ENCODE measurements at regions not wholly inside any gene's neighbourhood (a gene's known extent, or its start where the extent isn't known, plus 50 kb on each side); places are given as distances from the start of the nearest gene placed in this dataset.

DNA sequence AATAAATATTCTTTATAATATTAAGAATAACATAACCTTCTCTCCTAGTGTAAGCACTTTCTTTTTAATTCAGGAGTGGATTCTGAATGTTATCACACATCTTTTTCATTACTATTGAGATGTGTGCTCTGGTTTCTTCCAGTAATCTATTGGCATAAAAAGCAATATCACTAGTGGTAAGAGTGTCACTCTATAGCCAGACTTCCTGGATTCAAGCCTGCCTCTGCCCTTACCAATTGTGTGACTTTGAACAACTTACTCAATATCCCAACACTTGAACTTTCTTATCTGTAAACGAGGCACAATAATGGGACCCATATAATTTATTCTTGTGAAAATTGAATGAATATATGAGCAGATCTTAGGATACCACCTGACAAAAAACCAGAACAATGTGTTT lies 71.0 kb downstream of the SEM1 start:
- DNase-seq (ENCODE audit: low read depth, low spot score): no peak
- POLR2A ChIA-PET: no interaction called here
- Histone ChIP-seq H3K27me3 (ENCODE audit: control insufficient read depth, insufficient read depth, low read length) (no peaks in the 10 kb centered on the region), H3K4me3 (ENCODE audit: low read depth, low read length) (no peak overlapping the region), H3K9me3 (ENCODE audit: control insufficient read depth, insufficient read depth, low read length) (no peaks in the 10 kb centered on the region), H3K27ac (ENCODE audit: low read depth, low read length) (no peak overlapping the region)
- CTCF ChIA-PET: no interaction called here
- TF ChIP-seq, protein P1, sequence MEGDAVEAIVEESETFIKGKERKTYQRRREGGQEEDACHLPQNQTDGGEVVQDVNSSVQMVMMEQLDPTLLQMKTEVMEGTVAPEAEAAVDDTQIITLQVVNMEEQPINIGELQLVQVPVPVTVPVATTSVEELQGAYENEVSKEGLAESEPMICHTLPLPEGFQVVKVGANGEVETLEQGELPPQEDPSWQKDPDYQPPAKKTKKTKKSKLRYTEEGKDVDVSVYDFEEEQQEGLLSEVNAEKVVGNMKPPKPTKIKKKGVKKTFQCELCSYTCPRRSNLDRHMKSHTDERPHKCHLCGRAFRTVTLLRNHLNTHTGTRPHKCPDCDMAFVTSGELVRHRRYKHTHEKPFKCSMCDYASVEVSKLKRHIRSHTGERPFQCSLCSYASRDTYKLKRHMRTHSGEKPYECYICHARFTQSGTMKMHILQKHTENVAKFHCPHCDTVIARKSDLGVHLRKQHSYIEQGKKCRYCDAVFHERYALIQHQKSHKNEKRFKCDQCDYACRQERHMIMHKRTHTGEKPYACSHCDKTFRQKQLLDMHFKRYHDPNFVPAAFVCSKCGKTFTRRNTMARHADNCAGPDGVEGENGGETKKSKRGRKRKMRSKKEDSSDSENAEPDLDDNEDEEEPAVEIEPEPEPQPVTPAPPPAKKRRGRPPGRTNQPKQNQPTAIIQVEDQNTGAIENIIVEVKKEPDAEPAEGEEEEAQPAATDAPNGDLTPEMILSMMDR (IDR thresholded peaks at IDR 0.05; ENCODE audit: low read depth, low read length): no peak

DNA sequence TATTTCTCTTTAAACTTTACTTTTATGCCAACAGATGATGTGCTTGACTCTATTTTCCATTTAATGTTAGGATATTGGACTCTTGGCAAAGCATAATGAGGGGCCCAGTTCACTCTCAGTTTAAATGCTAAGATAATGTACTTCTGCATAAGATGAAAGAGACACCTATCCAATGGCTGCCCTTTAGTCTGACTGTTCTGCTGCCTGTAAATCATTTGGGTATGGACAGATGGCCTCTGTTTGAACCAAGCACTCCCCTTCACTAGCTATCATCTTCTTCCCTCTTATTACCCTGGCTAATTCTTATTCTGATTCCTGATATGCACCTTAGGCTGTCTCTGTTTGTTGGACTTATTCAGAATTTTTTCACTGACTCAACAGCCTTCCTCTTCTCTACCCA lies 72.1 kb downstream of the SEM1 start:
- H3K27ac ChIP-seq (ENCODE audit: low read depth, low read length): no peak overlapping the region
- no peaks in the 10 kb centered on the region for H3K27me3 ChIP-seq (ENCODE audit: control insufficient read depth, insufficient read depth, low read length)
- DNase-seq (ENCODE audit: low read depth, low spot score): no peak
- TF ChIP-seq, protein P1 (IDR thresholded peaks at IDR 0.05; ENCODE audit: low read depth, low read length): no peak
- no peak overlapping the region for H3K4me3 ChIP-seq (ENCODE audit: low read depth, low read length)
- ChIA-PET CTCF (no interaction called here), POLR2A (no interaction called here)
- no peaks in the 10 kb centered on the region for H3K9me3 ChIP-seq (ENCODE audit: control insufficient read depth, insufficient read depth, low read length)

DNA sequence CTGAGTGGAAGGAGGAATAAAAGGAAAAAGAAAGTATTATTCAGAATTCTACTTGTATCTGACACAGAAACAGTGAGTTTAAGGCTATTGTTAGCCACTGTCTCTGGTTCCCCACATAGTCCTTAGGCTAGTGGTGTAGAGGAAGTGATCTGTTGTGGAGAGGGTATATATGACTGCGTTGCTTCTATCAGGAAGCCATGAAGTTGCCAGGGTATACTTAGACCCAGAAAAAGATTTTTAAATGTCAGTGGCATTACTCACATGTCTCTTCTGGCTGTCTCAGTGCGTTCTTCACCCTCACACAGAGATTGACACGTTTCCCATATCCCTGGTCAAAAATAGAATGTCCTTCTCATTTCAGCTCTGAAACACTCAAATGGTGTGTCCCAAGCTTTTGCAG lies 72.7 kb downstream of the SEM1 start:
- TF ChIP-seq, protein P1 (IDR thresholded peaks at IDR 0.05; ENCODE audit: low read depth, low read length): no peak
- Histone ChIP-seq H3K27ac (ENCODE audit: low read depth, low read length) (no peak overlapping the region), H3K9me3 (ENCODE audit: control insufficient read depth, insufficient read depth, low read length) (no peaks in the 10 kb centered on the region), H3K27me3 (ENCODE audit: control insufficient read depth, insufficient read depth, low read length) (no peaks in the 10 kb centered on the region), H3K4me3 (ENCODE audit: low read depth, low read length) (no peak overlapping the region)
- ChIA-PET CTCF (interaction anchor here (0.6 kb wide), 1 partner anchor 231 kb away, joined by 3 read pairs; no protein-coding TSS in a partner anchor), POLR2A (no interaction called here)
- DNase-seq (ENCODE audit: low read depth, low spot score): no peak

DNA sequence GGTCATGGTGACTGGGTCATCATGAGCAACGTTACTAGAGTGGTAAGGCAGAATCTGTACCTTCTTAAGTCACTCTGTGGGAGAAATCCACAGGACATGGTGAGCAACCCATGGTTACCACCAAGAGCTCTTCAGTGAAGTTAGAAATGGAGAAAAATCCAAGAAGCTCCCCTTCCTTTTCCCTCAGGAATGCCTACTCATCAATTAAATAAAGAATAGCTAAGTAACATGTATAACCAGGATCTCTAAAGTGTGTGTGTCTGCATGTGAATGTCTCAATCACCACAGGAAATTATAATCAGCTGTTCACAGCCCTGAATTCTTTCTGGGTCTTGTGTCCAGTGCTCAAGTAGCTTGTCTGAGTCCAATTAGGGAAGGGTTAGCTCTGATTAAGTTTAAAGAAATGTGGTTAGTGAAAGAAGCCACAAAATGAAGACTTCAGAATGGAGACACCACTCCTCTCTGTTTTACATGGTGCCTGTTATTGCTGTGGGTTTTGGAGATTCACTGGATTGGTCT lies 73.2 kb downstream of the SEM1 start:
- Histone ChIP-seq H3K9me3 (ENCODE audit: control insufficient read depth, insufficient read depth, low read length) (no peaks in the 10 kb centered on the region), H3K27ac (ENCODE audit: low read depth, low read length) (no peak overlapping the region)
- CTCF ChIA-PET: interaction anchor here (0.6 kb wide), 1 partner anchor 232 kb away, joined by 3 read pairs; no protein-coding TSS in a partner anchor

DNA sequence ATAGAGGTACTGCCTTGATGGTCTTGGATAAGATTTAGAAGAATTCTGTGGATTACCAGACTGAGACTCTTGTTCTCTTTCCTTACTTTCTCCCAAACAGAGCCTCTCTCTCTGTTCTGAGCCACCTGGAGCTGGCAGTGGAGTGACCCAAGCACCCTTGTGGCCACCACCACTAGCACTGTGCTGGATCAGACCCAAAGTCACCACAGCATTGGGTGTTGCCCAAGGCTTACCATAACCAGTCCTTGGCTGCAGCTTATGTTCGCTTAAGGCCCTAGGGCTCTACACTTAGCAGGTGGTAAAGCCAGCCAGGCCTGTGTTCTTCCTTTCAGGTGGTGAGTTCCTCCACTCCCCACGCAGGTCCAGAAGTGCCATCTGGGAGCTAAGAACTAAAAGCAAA lies 79.8 kb downstream of the SEM1 start:
- POLR2A ChIA-PET: no interaction called here
- CTCF ChIA-PET: no interaction called here

More for the DNA sequence above, 73.2 kb downstream of the SEM1 start:
- Histone ChIP-seq H3K27me3 (ENCODE audit: control insufficient read depth, insufficient read depth, low read length) (no peaks in the 10 kb centered on the region), H3K4me3 (ENCODE audit: low read depth, low read length) (no peak overlapping the region)
- DNase-seq (ENCODE audit: low read depth, low spot score): no peak
- TF ChIP-seq, protein P1 (IDR thresholded peaks at IDR 0.05; ENCODE audit: low read depth, low read length): no peak
- POLR2A ChIA-PET: no interaction called here

More for the DNA sequence above, 79.8 kb downstream of the SEM1 start:
- Histone ChIP-seq H3K27ac (ENCODE audit: low read depth, low read length) (no peak overlapping the region), H3K27me3 (ENCODE audit: control insufficient read depth, insufficient read depth, low read length) (no peaks in the 10 kb centered on the region), H3K4me3 (ENCODE audit: low read depth, low read length) (no peak overlapping the region), H3K9me3 (ENCODE audit: control insufficient read depth, insufficient read depth, low read length) (no peaks in the 10 kb centered on the region)
- no peak for DNase-seq (ENCODE audit: low read depth, low spot score)
- TF ChIP-seq, protein P1 (IDR thresholded peaks at IDR 0.05; ENCODE audit: low read depth, low read length): no peak
